H9 (cell line): ENCODE measurements at regions not wholly inside any gene's neighbourhood (a gene's known extent, or its start where the extent isn't known, plus 50 kb on each side); places are given as distances from the start of the nearest gene placed in this dataset.

ENCODE experiments used
- DNase-seq: peaks from one replicate; pipeline ENCODE4 v3.0.0-alpha.2; 2017
- H2AFZ ChIP-seq: one replicate; pipeline ENCODE4 v1.6.1; 2013; ENCODE audit warnings: mild to moderate bottlenecking, low read length, control low read depth, moderate library complexity
- H2AK5ac ChIP-seq: 2 replicates; pipeline ENCODE4 v1.6.1; 2013; ENCODE audit warnings: low read length, control low read depth, mixed read lengths; ENCODE audit not compliant: insufficient read length
- H2BK120ac ChIP-seq: one replicate; pipeline ENCODE4 v1.6.1; 2013; ENCODE audit warnings: low read depth, mild to moderate bottlenecking, low read length, control low read depth, inconsistent platforms; ENCODE audit not compliant: poor library complexity, severe bottlenecking
- H2BK12ac ChIP-seq: 2 replicates; pipeline ENCODE4 v1.6.1; 2013; ENCODE audit warnings: low read length, control low read depth, mixed read lengths, low read depth; ENCODE audit not compliant: insufficient read length
- H2BK15ac ChIP-seq: 2 replicates; pipeline ENCODE4 v1.6.1; 2013; ENCODE audit warnings: low read depth, low read length, control low read depth
- H2BK20ac ChIP-seq: one replicate; pipeline ENCODE4 v1.6.1; 2013; ENCODE audit warnings: low read depth, mild to moderate bottlenecking, low read length, control low read depth, inconsistent platforms; ENCODE audit not compliant: poor library complexity, severe bottlenecking
- H2BK5ac ChIP-seq: 2 replicates; pipeline ENCODE4 v1.6.1; 2013; ENCODE audit warnings: low read length, control low read depth, mixed read lengths; ENCODE audit not compliant: insufficient read length
- H3K14ac ChIP-seq: 2 replicates; pipeline ENCODE4 v1.6.1; 2013; ENCODE audit warnings: low read length, control low read depth; ENCODE audit not compliant: insufficient read depth
- H3K18ac ChIP-seq: 2 replicates; pipeline ENCODE4 v1.6.1; 2013; ENCODE audit warnings: low read depth, mild to moderate bottlenecking, mixed read lengths, low read length, control low read depth; ENCODE audit not compliant: insufficient read length
- H3K23ac ChIP-seq: 2 replicates; pipeline ENCODE4 v1.6.1; 2013; ENCODE audit warnings: low read length, control low read depth, mixed read lengths, low read depth; ENCODE audit not compliant: insufficient read length
- H3K23me2 ChIP-seq: 2 replicates; pipeline ENCODE4 v1.6.1; 2013; ENCODE audit warnings: low read depth, mild to moderate bottlenecking, mixed read lengths, low read length, control low read depth; ENCODE audit not compliant: insufficient read length, poor library complexity, severe bottlenecking
- H3K27ac ChIP-seq: 2 replicates; pipeline ENCODE4 v1.5.1; 2013; ENCODE audit warnings: low read length, control low read depth, mixed read lengths, low read depth; ENCODE audit not compliant: insufficient read length
- H3K27me3 ChIP-seq: 2 replicates; pipeline ENCODE4 v1.6.1; 2013; ENCODE audit warnings: low read length, control low read depth, inconsistent platforms; ENCODE audit not compliant: insufficient read depth
- H3K4ac ChIP-seq: 2 replicates; pipeline ENCODE4 v1.6.1; 2013; ENCODE audit warnings: low read depth, mild to moderate bottlenecking, control low read depth, inconsistent platforms, low read length, moderate library complexity
- H3K4me1 ChIP-seq: 2 replicates; pipeline ENCODE4 v1.6.1; 2013; ENCODE audit warnings: low read length, control low read depth, inconsistent platforms; ENCODE audit not compliant: insufficient read depth
- H3K4me2 ChIP-seq: 2 replicates; pipeline ENCODE4 v1.6.1; 2013; ENCODE audit warnings: low read length, control low read depth, mixed read lengths; ENCODE audit not compliant: insufficient read length, insufficient read depth
- H3K56ac ChIP-seq: 2 replicates; pipeline ENCODE4 v1.6.1; 2013; ENCODE audit warnings: low read depth, mild to moderate bottlenecking, mixed read lengths, low read length, control low read depth; ENCODE audit not compliant: insufficient read length
- H3K79me1 ChIP-seq: 2 replicates; pipeline ENCODE4 v1.6.1; 2013; ENCODE audit warnings: low read depth, mild to moderate bottlenecking, moderate library complexity, low read length, control low read depth, inconsistent platforms; ENCODE audit not compliant: insufficient read depth, poor library complexity, severe bottlenecking
- H3K79me2 ChIP-seq: 2 replicates; pipeline ENCODE4 v1.6.1; 2013; ENCODE audit warnings: low read length, control low read depth, inconsistent platforms; ENCODE audit not compliant: insufficient read depth
- H3K9ac ChIP-seq: 2 replicates; pipeline ENCODE4 v1.6.1; 2013; ENCODE audit warnings: low read length, control low read depth, mixed read lengths; ENCODE audit not compliant: insufficient read length; ENCODE audit errors: extremely low read depth
- H3K9me3 ChIP-seq: one replicate; pipeline ENCODE4 v1.6.1; 2013; ENCODE audit warnings: low read depth, low read length, inconsistent platforms; ENCODE audit not compliant: control insufficient read depth
- H3T11ph ChIP-seq: one replicate; pipeline ENCODE4 v1.6.1; 2013; ENCODE audit warnings: mild to moderate bottlenecking, low read length, control low read depth, inconsistent platforms
- H4K20me1 ChIP-seq: one replicate; pipeline ENCODE4 v1.6.1; 2013; ENCODE audit not compliant: control insufficient read depth, insufficient read length, insufficient read depth
- H4K5ac ChIP-seq: 2 replicates; pipeline ENCODE4 v1.6.1; 2013; ENCODE audit warnings: low read depth, mild to moderate bottlenecking, mixed read lengths, low read length, control low read depth; ENCODE audit not compliant: insufficient read length
- H4K8ac ChIP-seq: replicated peaks from 2 replicates; pipeline ENCODE4 v1.6.1; 2013; ENCODE audit warnings: low read length, control low read depth, mixed read lengths, low read depth; ENCODE audit not compliant: insufficient read length
- H4K91ac ChIP-seq: 2 replicates; pipeline ENCODE4 v1.6.1; 2013; ENCODE audit warnings: low read depth, mild to moderate bottlenecking, moderate library complexity, mixed read lengths, low read length, control low read depth; ENCODE audit not compliant: insufficient read length
- H3K27ac Mint-ChIP-seq, 3 experiments: 2 replicates in 2 of 3; 3 replicates in 1 of 3; pipeline ENCODE4 v1.8.0; 2020 to 2021; ENCODE audit warnings: mixed read lengths in 3 of 3, mild to moderate bottlenecking in 1 of 3, moderate library complexity in 1 of 3
- H3K27me3 Mint-ChIP-seq: 2 replicates; pipeline ENCODE4 v1.8.0; 2021; ENCODE audit warnings: low read depth, mild to moderate bottlenecking, moderate library complexity, mixed read lengths
- H3K36me3 Mint-ChIP-seq, 3 experiments: 2 replicates in 2 of 3; 3 replicates in 1 of 3; pipeline ENCODE4 v1.8.0; 2020 to 2021; ENCODE audit warnings: low read depth in 3 of 3, mixed read lengths in 3 of 3; ENCODE audit not compliant: insufficient read depth in 1 of 3
- H3K4me1 Mint-ChIP-seq, 2 experiments: 2 replicates each; pipeline ENCODE4 v1.8.0; 2020; ENCODE audit warnings: mixed read lengths in 2 of 2
- H3K4me3 Mint-ChIP-seq, 2 experiments: 2 replicates in 1 of 2; 3 replicates in 1 of 2; pipeline ENCODE4 v1.8.0; 2020 to 2021; ENCODE audit warnings: mild to moderate bottlenecking in 2 of 2, mixed read lengths in 2 of 2, moderate library complexity in 1 of 2
- H3K9me3 Mint-ChIP-seq, 2 experiments: 2 replicates in 1 of 2; 3 replicates in 1 of 2; pipeline ENCODE4 v1.8.0; 2020; ENCODE audit warnings: mild to moderate bottlenecking in 2 of 2, mixed read lengths in 2 of 2, moderate library complexity in 1 of 2
- CTCF ChIP-seq: fragments of 200-600 bp; sonication (generic); conservative IDR thresholded peaks from 3 replicates; pipeline ENCODE4 v1.8.0; 2021; ENCODE audit warnings: antibody characterized with exemption, mild to moderate bottlenecking
- WGBS: extraction: QIAGEN DNeasy Blood & Tissue Kit; methylation state at CpG from one replicate; pipeline ENCODE4 v1.1.7; 2013; ENCODE audit warnings: missing lambda C conversion rate, low lambda C conversion rate, mixed read lengths; ENCODE audit not compliant: insufficient read length; ENCODE audit errors: extremely low coverage; 5-methylcytosine and 5-hydroxymethylcytosine counted together

- H3K27me3 Mint-ChIP-seq = no peaks in the 10 kb centered on the region
Measured at GRCh38 chr12:58761308-58761707, 159.0 kb downstream of the LRIG3 start.

More at GRCh38 chr12:58761308-58761707, 159.0 kb downstream of the LRIG3 start:
- no peak overlapping the region for H3K4me3 Mint-ChIP-seq
- no peak overlapping the region for H2AFZ ChIP-seq
- H2BK120ac ChIP-seq = no peak overlapping the region
- H3K23me2 ChIP-seq = no peaks in the 10 kb centered on the region
- H4K5ac ChIP-seq = no peak overlapping the region
- H3K4me1 ChIP-seq = no peaks in the 10 kb centered on the region
- H3K4ac ChIP-seq = no peak overlapping the region
- no peak overlapping the region for H3K18ac ChIP-seq
- no peak overlapping the region for H3T11ph ChIP-seq
- no peak for DNase-seq
- H3K79me2 ChIP-seq = no peaks in the 10 kb centered on the region
- no peak overlapping the region for H2BK15ac ChIP-seq
- no peak overlapping the region for H2AK5ac ChIP-seq
- no peak overlapping the region for H3K27ac Mint-ChIP-seq
- H3K79me1 ChIP-seq = no peaks in the 10 kb centered on the region
- no peaks in the 10 kb centered on the region; a peak in 1 of 5 replicates for H3K9me3 Mint-ChIP-seq
- no peaks in the 10 kb centered on the region for H3K9me3 ChIP-seq
- no peak overlapping the region for H3K4me2 ChIP-seq
- H2BK12ac ChIP-seq = no peak overlapping the region
- H3K36me3 Mint-ChIP-seq = no peaks in the 10 kb centered on the region; a peak in 1 of 7 replicates
- H3K27me3 ChIP-seq = no peaks in the 10 kb centered on the region
- TF ChIP-seq CTCF = no peak
- peaks cover 3 to 6% of the 10 kb centered on the region in 2 experiments; a peak in 2 of 4 replicates for H3K4me1 Mint-ChIP-seq
- no peak overlapping the region for H3K14ac ChIP-seq
- no peak overlapping the region for H4K91ac ChIP-seq
- no peaks in the 10 kb centered on the region for H4K20me1 ChIP-seq
- no peak overlapping the region for H3K9ac ChIP-seq
- no CpG with 5 or more reads among the region's 1 CpG for WGBS
- H2BK20ac ChIP-seq = no peak overlapping the region
- no peak overlapping the region for H2BK5ac ChIP-seq
- no peak overlapping the region for H3K27ac ChIP-seq
- H4K8ac ChIP-seq = no peak overlapping the region
- no peak overlapping the region for H3K56ac ChIP-seq
- no peak overlapping the region for H3K23ac ChIP-seq
